ENCODE measurements at regions not wholly inside any gene's neighbourhood (a gene's known extent, or its start where the extent isn't known, plus 50 kb on each side); places are given as distances from the start of the nearest gene placed in this dataset.

DNA sequence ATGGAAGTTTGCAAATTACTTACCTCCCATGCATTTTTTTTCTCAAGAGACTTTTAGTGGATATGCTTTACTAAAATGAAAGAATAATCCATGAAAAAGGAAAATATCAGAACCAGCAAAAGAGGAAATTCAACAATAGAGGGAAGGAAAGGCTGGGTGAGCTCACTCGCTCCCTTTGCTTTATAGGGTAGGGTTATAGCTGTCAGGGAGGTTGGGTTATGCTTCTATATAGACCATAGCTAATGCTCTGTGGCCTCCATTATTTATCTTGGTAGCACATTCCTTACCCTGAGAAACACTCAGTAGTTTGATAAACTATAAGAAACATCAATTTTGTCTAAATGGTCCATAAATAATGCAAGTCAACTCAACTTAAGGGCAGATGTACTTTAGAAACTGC lies 215.9 kb upstream of the FAR2 start:
- peaks cover 2% of the 10 kb centered on the region for H3K4me1 Mint-ChIP-seq (ENCODE audit: low read depth, unreplicated experiment)
- no peak for TF ChIP-seq CTCF (IDR thresholded peaks at IDR 0.05; ENCODE audit: partially characterized antibody, unreplicated experiment)
- no peak overlapping the region for H3K27ac Mint-ChIP-seq (ENCODE audit: unreplicated experiment)
- no peak for DNase-seq
- H3K9me3 Mint-ChIP-seq (ENCODE audit: unreplicated experiment) = no peaks in the 10 kb centered on the region
- no peak overlapping the region for H3K4me3 Mint-ChIP-seq (ENCODE audit: unreplicated experiment)
- no peaks in the 10 kb centered on the region for H3K36me3 Mint-ChIP-seq (ENCODE audit: unreplicated experiment)
- H3K27me3 Mint-ChIP-seq (ENCODE audit: unreplicated experiment) = no peaks in the 10 kb centered on the region

- no peak for TF ChIP-seq CTCF (IDR thresholded peaks at IDR 0.05; ENCODE audit: partially characterized antibody, unreplicated experiment)
- Mint-ChIP-seq H3K4me1 (ENCODE audit: low read depth, unreplicated experiment) (peaks cover 9% of the 10 kb centered on the region), H3K4me3 (ENCODE audit: unreplicated experiment) (no peak overlapping the region)
Observed at GRCh38 chr12:28933864-28934527, 215.1 kb upstream of the FAR2 start.

DNA sequence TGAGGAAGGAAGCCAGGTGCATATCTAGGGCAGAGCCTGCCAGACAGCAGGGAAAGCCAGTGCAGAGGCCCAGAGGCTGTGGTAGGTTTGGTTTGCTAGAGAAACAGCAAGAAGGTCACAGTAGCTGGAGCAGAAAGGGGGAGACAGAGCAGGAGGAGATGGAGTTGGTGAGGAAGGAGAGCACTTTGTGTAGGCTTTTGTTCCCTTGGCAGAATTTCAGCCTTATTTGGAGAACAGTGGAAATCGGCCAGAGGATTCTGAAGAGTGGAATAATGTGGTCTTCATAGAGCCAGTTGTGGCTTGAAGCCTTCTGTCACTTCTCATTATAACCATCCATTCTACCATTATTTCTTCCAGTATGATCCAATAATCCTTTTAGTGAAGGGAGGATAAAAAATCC lies 212.9 kb upstream of the FAR2 start:
- no peaks in the 10 kb centered on the region for H3K9me3 Mint-ChIP-seq (ENCODE audit: unreplicated experiment)
- H3K36me3 Mint-ChIP-seq (ENCODE audit: unreplicated experiment) = no peaks in the 10 kb centered on the region
- peaks cover 9% of the 10 kb centered on the region for H3K4me1 Mint-ChIP-seq (ENCODE audit: low read depth, unreplicated experiment)
- TF ChIP-seq CTCF (IDR thresholded peaks at IDR 0.05; ENCODE audit: partially characterized antibody, unreplicated experiment) = no peak
- H3K4me3 Mint-ChIP-seq (ENCODE audit: unreplicated experiment) = no peak overlapping the region
- no peak overlapping the region for H3K27ac Mint-ChIP-seq (ENCODE audit: unreplicated experiment)
- no peak for DNase-seq
- H3K27me3 Mint-ChIP-seq (ENCODE audit: unreplicated experiment) = no peaks in the 10 kb centered on the region

More at GRCh38 chr12:28933864-28934527, 215.1 kb upstream of the FAR2 start:
- H3K27me3 Mint-ChIP-seq (ENCODE audit: unreplicated experiment) = no peaks in the 10 kb centered on the region
- H3K36me3 Mint-ChIP-seq (ENCODE audit: unreplicated experiment) = no peaks in the 10 kb centered on the region
- no peak for DNase-seq
- H3K27ac Mint-ChIP-seq (ENCODE audit: unreplicated experiment) = no peak overlapping the region
- H3K9me3 Mint-ChIP-seq (ENCODE audit: unreplicated experiment) = no peaks in the 10 kb centered on the region

GRCh38 chr12:28936711-28937110 lies 212.4 kb upstream of the FAR2 start:
- Mint-ChIP-seq H3K27me3 (ENCODE audit: unreplicated experiment) (no peaks in the 10 kb centered on the region), H3K4me1 (ENCODE audit: low read depth, unreplicated experiment) (peaks cover 9% of the 10 kb centered on the region), H3K9me3 (ENCODE audit: unreplicated experiment) (no peaks in the 10 kb centered on the region), H3K27ac (ENCODE audit: unreplicated experiment) (no peak overlapping the region), H3K4me3 (ENCODE audit: unreplicated experiment) (no peak overlapping the region), H3K36me3 (ENCODE audit: unreplicated experiment) (no peaks in the 10 kb centered on the region)
- no peak for TF ChIP-seq CTCF (IDR thresholded peaks at IDR 0.05; ENCODE audit: partially characterized antibody, unreplicated experiment)
- DNase-seq = no peak

DNA sequence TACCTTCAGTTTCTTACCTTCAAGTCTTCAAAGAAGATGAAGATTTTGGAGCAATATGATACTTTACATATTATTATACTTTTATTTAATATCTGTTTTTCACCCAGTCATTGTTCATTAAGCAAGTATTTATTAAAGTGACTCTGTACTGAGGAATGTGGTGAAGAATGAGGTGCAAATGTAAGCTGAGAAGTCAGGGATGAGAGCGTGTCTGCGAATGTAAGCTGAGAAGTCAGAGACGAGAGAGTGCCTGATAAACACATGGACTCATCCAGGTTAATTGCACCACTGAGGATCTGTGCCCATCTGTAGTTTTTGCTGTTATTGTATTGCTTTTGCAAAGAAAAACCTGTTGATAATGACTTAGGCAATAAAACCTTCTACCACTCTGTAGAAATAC lies 211.9 kb upstream of the FAR2 start:
- H3K4me3 Mint-ChIP-seq (ENCODE audit: unreplicated experiment) = no peak overlapping the region
- no peaks in the 10 kb centered on the region for H3K36me3 Mint-ChIP-seq (ENCODE audit: unreplicated experiment)
- H3K4me1 Mint-ChIP-seq (ENCODE audit: low read depth, unreplicated experiment) = peaks cover 9% of the 10 kb centered on the region
- H3K9me3 Mint-ChIP-seq (ENCODE audit: unreplicated experiment) = no peaks in the 10 kb centered on the region
- H3K27me3 Mint-ChIP-seq (ENCODE audit: unreplicated experiment) = no peaks in the 10 kb centered on the region
- H3K27ac Mint-ChIP-seq (ENCODE audit: unreplicated experiment) = no peak overlapping the region
- no peak for TF ChIP-seq CTCF (IDR thresholded peaks at IDR 0.05; ENCODE audit: partially characterized antibody, unreplicated experiment)
- DNase-seq = no peak

Measured in glutamatergic neuron (in vitro differentiated cells).